ENCODE measurements at regions not wholly inside any gene's neighbourhood (a gene's known extent, or its start where the extent isn't known, plus 50 kb on each side); places are given as distances from the start of the nearest gene placed in this dataset.
"Not testable (repeated sequence)": the region's sequence is repeated elsewhere in the genome, so short reads cannot be mapped to it uniquely, and the experiment has no call there.

- ATAC-seq = not testable (repeated sequence)
Observed at GRCh38 chr7:51389952-51390351, 73.3 kb upstream of the COBL start.

GRCh38 chr7:51389216-51389812, 72.7 kb upstream of the COBL start:
- ATAC-seq = not testable (repeated sequence)

- ATAC-seq = not testable (repeated sequence)
Observed at GRCh38 chr7:51388241-51388640, 71.6 kb upstream of the COBL start.

- not testable (repeated sequence) for ATAC-seq
Observed at GRCh38 chr7:51386806-51387568, 70.4 kb upstream of the COBL start.

GRCh38 chr7:51386184-51386583, 69.6 kb upstream of the COBL start:
- ATAC-seq = not testable (repeated sequence)

GRCh38 chr7:51382243-51382642, 65.6 kb upstream of the COBL start:
- ATAC-seq = not testable (repeated sequence)

- ATAC-seq = no peak
Observed at GRCh38 chr7:51376420-51377092, 59.9 kb upstream of the COBL start.

- no peak for ATAC-seq
Observed at GRCh38 chr7:51374936-51375335, 58.3 kb upstream of the COBL start.

GRCh38 chr7:51373607-51374006, 57.0 kb upstream of the COBL start:
- not testable (repeated sequence) for ATAC-seq

- no peak for ATAC-seq
Observed at GRCh38 chr7:51369746-51370145, 53.1 kb upstream of the COBL start.

- not testable (repeated sequence) for ATAC-seq
Observed at GRCh38 chr7:51369228-51369627, 52.6 kb upstream of the COBL start.

- no peak for ATAC-seq
Observed at GRCh38 chr7:51368334-51368733, 51.7 kb upstream of the COBL start.

GRCh38 chr7:51367614-51367968, 51.0 kb upstream of the COBL start:
- ATAC-seq = no peak

- no peak for ATAC-seq
Observed at GRCh38 chr7:51366930-51367613, 50.5 kb upstream of the COBL start.

Measured in activated CD4-positive, CD25-positive, alpha-beta regulatory T cell treated with anti-CD3 and anti-CD28 coated beads, Interleukin-2, amount 50 U/mL, for 24 hours (primary cell).